Kidney (tissue), 13 donors: ENCODE measurements at regions not wholly inside any gene's neighbourhood (a gene's known extent, or its start where the extent isn't known, plus 50 kb on each side); places are given as distances from the start of the nearest gene placed in this dataset.

ENCODE experiments used
- DNase-seq, 5 donors: peaks; one replicate each; pipeline ENCODE4 v3.0.0-alpha.2; 2013 to 2020
- FAIRE-seq: peaks from 2 replicates; lab custom pipeline; 2012; peaks lifted over from hg19 to GRCh38; lab: Jason Lieb, UNC
- H3K27ac ChIP-seq, 2 donors: one replicate each; pipeline ENCODE4 v1.7.0; 2013; ENCODE audit warnings: low read depth in 2 of 2, low read length in 2 of 2, inconsistent platforms in 1 of 2
- H3K27me3 ChIP-seq: one replicate; pipeline ENCODE4 v1.7.1; 2013; ENCODE audit warnings: low read length, inconsistent platforms; ENCODE audit not compliant: control insufficient read depth, insufficient read depth
- H3K36me3 ChIP-seq, 3 donors: one replicate each; pipeline versions ENCODE4 v1.7.0 to v1.7.1; 2013; ENCODE audit warnings: low read length in 3 of 3, control low read depth in 1 of 3, inconsistent platforms in 1 of 3; ENCODE audit not compliant: insufficient read depth in 3 of 3, control insufficient read depth in 2 of 3
- H3K4me1 ChIP-seq, 3 donors: one replicate each; pipeline versions ENCODE4 v1.7.0 to v1.7.1; 2013; ENCODE audit warnings: low read length in 3 of 3, inconsistent platforms in 1 of 3, low read depth in 1 of 3; ENCODE audit not compliant: control insufficient read depth in 2 of 3, insufficient read depth in 2 of 3
- H3K4me3 ChIP-seq, 3 donors: one replicate each; pipeline versions ENCODE4 v1.7.0 to v1.8.1; 2013; ENCODE audit warnings: low read length in 3 of 3, control low read depth in 1 of 3, inconsistent platforms in 1 of 3
- H3K9ac ChIP-seq, 3 donors: one replicate each; pipeline versions ENCODE4 v1.7.0 to v1.7.1; 2013; ENCODE audit warnings: low read length in 3 of 3, control low read depth in 1 of 3, inconsistent platforms in 1 of 3
- H3K9me3 ChIP-seq, 3 donors: one replicate each; pipeline versions ENCODE4 v1.7.0 to v1.7.1; 2013; ENCODE audit warnings: low read length in 3 of 3, control low read depth in 1 of 3, inconsistent platforms in 1 of 3; ENCODE audit not compliant: control insufficient read depth in 2 of 3, insufficient read depth in 1 of 3
- CTCF ChIP-seq: IDR thresholded peaks from 3 replicates; pipeline ENCODE4 v1.5.1; 2012; ENCODE audit warnings: mild to moderate bottlenecking, moderate library complexity, borderline replicate concordance; ENCODE audit not compliant: insufficient read depth; ENCODE audit errors: extremely low read depth
- intact Hi-C: fragments of 100-400 bp; cut with DNase I; formaldehyde crosslinking; loops from one replicate; pipeline ENCODE4 v1.11.1; 2022
- donor health status: control.
- donor health status: control.
- donor health status: control.
- donor health status: control.
- donor health status: control.
- donor health status: DM: yes; HTN: yes; CAD: no.
- donor health status: Normal renal cell carcinoma (clear cell type).

GRCh38 chrX:113770071-113770470 lies 813.8 kb upstream of the HTR2C start:
- peaks cover 6% of the 10 kb centered on the region for H3K27me3 ChIP-seq
- no peak for TF ChIP-seq CTCF
- intact Hi-C loops: no loop called here
- H3K27ac ChIP-seq: no peak overlapping the region
- H3K36me3 ChIP-seq: no peaks in the 10 kb centered on the region
- H3K4me1 ChIP-seq: no peaks in the 10 kb centered on the region
- FAIRE-seq (no peak), DNase-seq (no peak)
- no peak overlapping the region for H3K9ac ChIP-seq
- H3K9me3 ChIP-seq: no peaks in the 10 kb centered on the region
- H3K4me3 ChIP-seq: no peak overlapping the region

GRCh38 chrX:113759422-113759821 lies 824.5 kb upstream of the HTR2C start:
- no peak for TF ChIP-seq CTCF
- H3K9me3 ChIP-seq: no peaks in the 10 kb centered on the region
- H3K4me3 ChIP-seq: no peak overlapping the region
- no peaks in the 10 kb centered on the region for H3K36me3 ChIP-seq
- no peak for DNase-seq
- no peak overlapping the region for H3K27ac ChIP-seq
- intact Hi-C loops: no loop called here
- no peak for FAIRE-seq
- H3K9ac ChIP-seq: no peak overlapping the region
- H3K4me1 ChIP-seq: no peaks in the 10 kb centered on the region
- peaks cover 1% of the 10 kb centered on the region for H3K27me3 ChIP-seq

- DNase-seq: no peak
- FAIRE-seq: no peak
- intact Hi-C loops: no loop called here
Measured at GRCh38 chrX:113747274-113747973, 836.5 kb upstream of the HTR2C start.

More at GRCh38 chrX:113747274-113747973, 836.5 kb upstream of the HTR2C start:
- Histone ChIP-seq H3K9me3 (no peaks in the 10 kb centered on the region), H3K4me3 (no peak overlapping the region), H3K27me3 (no peaks in the 10 kb centered on the region), H3K36me3 (no peaks in the 10 kb centered on the region), H3K27ac (no peak overlapping the region), H3K4me1 (no peaks in the 10 kb centered on the region), H3K9ac (no peak overlapping the region)
- no peak for TF ChIP-seq CTCF
